Fibroblast of the aortic adventitia (primary cell): ENCODE measurements at regions not wholly inside any gene's neighbourhood (a gene's known extent, or its start where the extent isn't known, plus 50 kb on each side); places are given as distances from the start of the nearest gene placed in this dataset.
A peak's percentile ranks its signal among the peaks of the same experiment; 100 is the strongest.

Experiments used
- DNase-seq: peaks from one replicate; pipeline ENCODE4 v3.0.0-alpha.2; 2010; ENCODE audit warnings: low read depth
- H3K4me3 ChIP-seq: 2 replicates; pipeline ENCODE4 v1.5.1; 2011; ENCODE audit warnings: low read depth, mild to moderate bottlenecking, control low read depth, low read length, moderate library complexity
- CTCF ChIP-seq: IDR thresholded peaks from 2 replicates; pipeline ENCODE4 v1.5.1; 2011; ENCODE audit warnings: mild to moderate bottlenecking, low read length, control low read depth, inconsistent platforms; ENCODE audit not compliant: insufficient read depth

GRCh38 chr21:35399002-35399530, 350.0 kb upstream of the RUNX1 start:
- no peak for TF ChIP-seq CTCF
- no peak for DNase-seq
- H3K4me3 ChIP-seq, result no peak overlapping the region

GRCh38 chr21:35398346-35398982, 349.4 kb upstream of the RUNX1 start:
- peak; percentile 58 for DNase-seq
- TF ChIP-seq CTCF, result no peak
- no peak overlapping the region for H3K4me3 ChIP-seq

- no peak for TF ChIP-seq CTCF
- DNase-seq, result no peak
- no peak overlapping the region for H3K4me3 ChIP-seq
Measured at GRCh38 chr21:35397781-35398180, 348.7 kb upstream of the RUNX1 start.

GRCh38 chr21:35396655-35397054, 347.6 kb upstream of the RUNX1 start:
- no peak for DNase-seq
- no peak for TF ChIP-seq CTCF
- H3K4me3 ChIP-seq, result no peak overlapping the region

GRCh38 chr21:35395728-35396127, 346.6 kb upstream of the RUNX1 start:
- TF ChIP-seq CTCF, result no peak
- peak; percentile 43 for DNase-seq
- no peak overlapping the region for H3K4me3 ChIP-seq

GRCh38 chr21:35394634-35395369, 345.7 kb upstream of the RUNX1 start:
- TF ChIP-seq CTCF, result no peak
- H3K4me3 ChIP-seq, result no peak overlapping the region
- no peak for DNase-seq
